ENCODE measurements at regions not wholly inside any gene's neighbourhood (a gene's known extent, or its start where the extent isn't known, plus 50 kb on each side); places are given as distances from the start of the nearest gene placed in this dataset.

- Histone ChIP-seq H3K4me3 (ENCODE audit: low read depth, low read length) (no peak overlapping the region), H3K4me1 (ENCODE audit: control insufficient read depth, insufficient read depth, low read length) (no peaks in the 10 kb centered on the region), H3K27ac (ENCODE audit: extremely low read depth, low read depth, low read length) (no peak overlapping the region), H3K9me3 (ENCODE audit: control insufficient read depth, insufficient read depth, low read depth, low read length) (no peaks in the 10 kb centered on the region), H3K36me3 (ENCODE audit: control insufficient read depth in 2 of 2, insufficient read depth in 1 of 2, low read length in 2 of 2) (no peaks in the 10 kb centered on the region)
- ChIA-PET CTCF (no interaction called here), POLR2A (no interaction called here)
- no peak for TF ChIP-seq ZNF121 (tag by site-specific recombination; IDR thresholded peaks at IDR 0.05)
- no peak for TF ChIP-seq ZNF660 (tag by site-specific recombination; IDR thresholded peaks at IDR 0.05)
- no peak for TF ChIP-seq ZNF571 (tag by site-specific recombination; IDR thresholded peaks at IDR 0.05)
- no peak for TF ChIP-seq ZNF335 (tag by site-specific recombination; conservative IDR thresholded peaks at IDR 0.05)
- no peak for TF ChIP-seq ZNF433 (tag by site-specific recombination; IDR thresholded peaks at IDR 0.05; ENCODE audit: low read depth)
- TF ChIP-seq ZNF23 (tag by site-specific recombination; IDR thresholded peaks at IDR 0.05; ENCODE audit: borderline replicate concordance), result no peak
- no peak for TF ChIP-seq ZEB2 (tag by site-specific recombination; IDR thresholded peaks at IDR 0.05)
- no peak for TF ChIP-seq YY1 (tag by site-specific recombination; IDR thresholded peaks at IDR 0.05)
- TF ChIP-seq ZNF626 (tag by site-specific recombination; IDR thresholded peaks at IDR 0.05), result no peak
- TF ChIP-seq ZNF146 (tag by site-specific recombination; IDR thresholded peaks at IDR 0.05), result no peak
- TF ChIP-seq GLI2 (tag by site-specific recombination; IDR thresholded peaks at IDR 0.05; ENCODE audit: borderline replicate concordance, low read depth), result no peak
- TF ChIP-seq PATZ1 (tag by site-specific recombination; IDR thresholded peaks at IDR 0.05), result no peak
- no peak for TF ChIP-seq OVOL3 (tag by site-specific recombination; IDR thresholded peaks at IDR 0.05)
- TF ChIP-seq GFI1B (tag by site-specific recombination; IDR thresholded peaks at IDR 0.05), result no peak
- no peak for TF ChIP-seq ZFP41 (tag by site-specific recombination; IDR thresholded peaks at IDR 0.05; ENCODE audit: borderline replicate concordance)
- no peak for TF ChIP-seq ZFP37 (tag by site-specific recombination; IDR thresholded peaks at IDR 0.05)
- no peak for TF ChIP-seq ZNF202 (tag by site-specific recombination; IDR thresholded peaks at IDR 0.05; ENCODE audit: borderline replicate concordance)
- TF ChIP-seq ZNF639 (tag by site-specific recombination; IDR thresholded peaks at IDR 0.05), result no peak
- no peak for TF ChIP-seq ZNF76 (tag by site-specific recombination; IDR thresholded peaks at IDR 0.05; ENCODE audit: borderline replicate concordance, low read depth)
- TF ChIP-seq ZNF174 (tag by site-specific recombination; IDR thresholded peaks at IDR 0.05), result no peak
These were observed 477.6 kb upstream of the KLHL29 start for GRCh38 chr2:22907330-22907729.

- POLR2A ChIA-PET, result no interaction called here
These were observed 472.6 kb upstream of the KLHL29 start for GRCh38 chr2:22912398-22912797.

GRCh38 chr2:22929998-22930397 lies 455.0 kb upstream of the KLHL29 start:
- TF ChIP-seq KLF8 (tag by site-specific recombination; IDR thresholded peaks at IDR 0.05) (no peak), ZNF670 (tag by site-specific recombination; IDR thresholded peaks at IDR 0.05; ENCODE audit: low read depth) (no peak), REST (tag by site-specific recombination; IDR thresholded peaks at IDR 0.05) (0 out of 2 replicates have a peak, but pooled peaks have one; percentile 42)
- Histone ChIP-seq H3K36me3 (ENCODE audit: control insufficient read depth in 2 of 2, insufficient read depth in 1 of 2, low read length in 2 of 2) (no peaks in the 10 kb centered on the region), H3K27ac (ENCODE audit: extremely low read depth, low read depth, low read length) (no peak overlapping the region), H3K4me3 (ENCODE audit: low read depth, low read length) (no peak overlapping the region), H3K4me1 (ENCODE audit: control insufficient read depth, insufficient read depth, low read length) (no peaks in the 10 kb centered on the region), H3K9me3 (ENCODE audit: control insufficient read depth, insufficient read depth, low read depth, low read length) (no peaks in the 10 kb centered on the region)
- CTCF ChIA-PET, result no interaction called here
- POLR2A ChIA-PET, result no interaction called here

More at GRCh38 chr2:22912398-22912797, 472.6 kb upstream of the KLHL29 start:
- H3K4me1 ChIP-seq (ENCODE audit: control insufficient read depth, insufficient read depth, low read length), result no peaks in the 10 kb centered on the region
- TF ChIP-seq GLIS1 (tag by site-specific recombination; IDR thresholded peaks at IDR 0.05) (no peak), ZNF266 (tag by site-specific recombination; IDR thresholded peaks at IDR 0.05; ENCODE audit: low read depth) (no peak), ZBTB17 (tag by site-specific recombination; IDR thresholded peaks at IDR 0.05) (no peak)
- H3K9me3 ChIP-seq (ENCODE audit: control insufficient read depth, insufficient read depth, low read depth, low read length), result no peaks in the 10 kb centered on the region
- CTCF ChIA-PET, result no interaction called here
- no peak overlapping the region for H3K27ac ChIP-seq (ENCODE audit: extremely low read depth, low read depth, low read length)
- H3K36me3 ChIP-seq (ENCODE audit: control insufficient read depth in 2 of 2, insufficient read depth in 1 of 2, low read length in 2 of 2), result no peaks in the 10 kb centered on the region
- H3K4me3 ChIP-seq (ENCODE audit: low read depth, low read length), result no peak overlapping the region

Data from HEK293 (cell line).